C4-2B (cell line): ENCODE measurements at regions not wholly inside any gene's neighbourhood (a gene's known extent, or its start where the extent isn't known, plus 50 kb on each side); places are given as distances from the start of the nearest gene placed in this dataset.

Experiments
- H3K27ac ChIP-seq: fragments of 450-650 bp; 2 replicates; pipeline ENCODE4 v1.5.1; 2017
- CTCF ChIP-seq: fragments of 450-650 bp; conservative IDR thresholded peaks from 2 replicates; pipeline ENCODE4 v1.5.1; 2017; ENCODE audit warnings: mild to moderate bottlenecking
- ZFX ChIP-seq: fragments of 450-650 bp; IDR thresholded peaks from 2 replicates; pipeline ENCODE4 v1.6.1; 2017

GRCh38 chr2:60047347-60047746 is 506.1 kb downstream of the BCL11A start:
- no peak overlapping the region for H3K27ac ChIP-seq
- no peak for TF ChIP-seq ZFX
- TF ChIP-seq CTCF, result no peak

GRCh38 chr2:60046529-60046928 is 506.9 kb downstream of the BCL11A start:
- H3K27ac ChIP-seq, result no peak overlapping the region
- TF ChIP-seq ZFX (no peak), CTCF (no peak)

GRCh38 chr2:60045456-60045855 is 508.0 kb downstream of the BCL11A start:
- TF ChIP-seq ZFX (no peak), CTCF (no peak)
- no peak overlapping the region for H3K27ac ChIP-seq

GRCh38 chr2:60044484-60044883 is 509.0 kb downstream of the BCL11A start:
- TF ChIP-seq ZFX (no peak), CTCF (no peak)
- H3K27ac ChIP-seq, result no peak overlapping the region

- TF ChIP-seq ZFX (no peak), CTCF (no peak)
- H3K27ac ChIP-seq, result no peak overlapping the region
Observed at GRCh38 chr2:60042023-60042422, 511.4 kb downstream of the BCL11A start.

GRCh38 chr2:60033325-60033724 is 520.1 kb downstream of the BCL11A start:
- TF ChIP-seq CTCF (no peak), ZFX (no peak)
- no peak overlapping the region for H3K27ac ChIP-seq

- H3K27ac ChIP-seq, result no peak overlapping the region
- TF ChIP-seq ZFX, result no peak
- no peak for TF ChIP-seq CTCF
Observed at GRCh38 chr2:60029566-60029883, 523.9 kb downstream of the BCL11A start.
